ENCODE measurements at regions not wholly inside any gene's neighbourhood (a gene's known extent, or its start where the extent isn't known, plus 50 kb on each side); places are given as distances from the start of the nearest gene placed in this dataset.
"Not testable (repeated sequence)": the region's sequence is repeated elsewhere in the genome, so short reads cannot be mapped to it uniquely, and the experiment has no call there.

DNA sequence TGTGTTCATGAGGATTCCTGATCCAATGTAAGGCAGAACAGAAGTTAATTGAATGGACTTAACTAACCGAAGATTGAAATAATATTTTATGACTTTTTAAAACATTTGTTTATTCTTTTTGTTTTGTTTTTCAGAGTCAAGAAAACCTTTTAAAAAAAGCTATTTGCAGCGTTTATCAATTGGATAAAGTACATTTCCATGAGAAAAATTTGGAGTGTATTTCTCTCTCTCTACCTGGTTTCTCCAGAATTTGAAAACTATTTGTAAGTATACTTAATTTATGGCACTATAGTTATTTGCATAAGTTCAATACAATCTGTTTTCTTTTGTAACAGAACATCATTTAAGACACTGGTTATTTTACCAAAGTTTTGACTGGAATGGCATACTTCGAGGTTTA, 208.0 kb upstream of the UBL3 start:
- DNase-seq = no peak

DNA sequence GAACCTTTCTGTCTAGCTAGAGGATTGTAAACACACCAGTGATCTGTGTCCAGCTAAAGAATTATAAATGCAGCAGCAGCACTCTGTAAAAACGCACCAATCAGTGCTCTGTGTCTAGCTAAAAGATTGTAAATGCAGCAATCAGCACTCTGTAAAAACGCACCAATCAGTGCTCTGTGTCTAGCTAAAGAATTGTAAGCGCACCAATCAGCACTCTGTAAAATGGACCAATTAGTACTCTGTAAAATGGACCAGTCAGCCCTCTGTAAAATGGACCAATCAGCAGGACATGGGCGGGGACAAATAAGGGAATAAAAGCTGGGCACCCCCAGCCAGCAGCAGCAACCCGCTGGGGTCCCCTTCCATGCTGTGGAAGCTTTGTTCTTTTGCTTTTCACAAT, 204.1 kb upstream of the UBL3 start:
- DNase-seq = not testable (repeated sequence)

DNA sequence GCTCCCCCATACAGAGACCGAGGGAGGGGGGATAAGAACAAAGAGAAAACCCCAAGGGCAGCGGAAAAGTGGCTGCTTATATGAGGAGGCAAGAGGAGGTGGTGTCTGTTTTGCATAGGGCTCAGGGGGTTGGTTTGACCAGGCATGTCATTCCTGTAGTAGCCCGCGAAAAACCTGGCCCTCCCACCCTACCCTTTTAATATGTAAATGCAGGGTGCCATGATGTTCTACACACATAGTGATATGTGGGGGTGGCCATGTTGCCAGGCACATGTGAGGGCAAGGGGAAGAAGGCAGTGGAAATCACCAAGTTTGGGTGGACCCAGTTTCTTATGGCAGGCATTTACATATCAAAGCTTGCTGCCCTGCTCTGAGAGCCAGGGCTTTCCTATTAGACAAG, 203.5 kb upstream of the UBL3 start:
- DNase-seq = no peak

DNA sequence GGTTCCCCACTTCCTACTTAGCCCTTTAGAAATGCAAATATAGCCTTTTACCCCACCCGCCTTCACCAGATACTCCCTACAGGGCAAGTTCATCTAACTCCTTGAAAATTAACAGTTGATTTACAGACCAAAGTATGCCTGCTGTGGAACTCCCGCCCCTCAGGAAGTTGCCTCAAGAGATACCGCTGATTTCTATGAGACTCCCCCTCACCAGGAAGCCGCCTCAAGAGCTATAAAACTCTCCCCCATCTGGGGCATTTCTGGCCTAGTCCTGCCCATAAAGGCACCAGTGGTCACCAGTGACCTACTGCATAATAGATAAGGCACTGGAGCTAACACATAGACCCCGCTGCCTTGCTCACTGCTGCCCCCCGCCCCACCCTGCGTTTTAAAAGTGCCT, 201.7 kb upstream of the UBL3 start:
- no peak for DNase-seq

DNA sequence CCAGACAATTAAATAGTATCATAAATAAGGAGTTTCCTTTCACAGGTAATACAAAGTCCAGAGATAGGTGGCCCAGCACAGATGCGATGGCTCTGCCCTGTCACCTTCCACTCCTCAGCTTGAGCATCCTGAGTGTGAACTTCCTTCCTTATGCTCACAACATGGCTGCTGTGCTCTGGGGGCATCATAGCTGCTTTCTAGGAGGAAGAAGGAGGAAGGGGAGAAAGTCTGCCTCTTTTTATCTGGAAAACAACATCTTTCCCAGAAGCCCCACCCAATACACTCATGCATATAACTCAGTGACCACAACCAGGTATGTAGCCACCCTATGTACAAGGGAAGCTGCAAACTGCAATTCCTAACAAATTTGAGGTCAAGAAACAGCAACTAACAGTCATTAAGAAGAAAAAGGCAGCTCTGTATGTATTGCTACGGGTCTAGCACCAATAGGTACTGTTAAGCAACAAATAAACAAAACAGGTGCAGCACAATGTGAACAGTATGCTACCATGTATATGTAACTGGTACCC, 201.2 kb upstream of the UBL3 start:
- no peak for DNase-seq

DNA sequence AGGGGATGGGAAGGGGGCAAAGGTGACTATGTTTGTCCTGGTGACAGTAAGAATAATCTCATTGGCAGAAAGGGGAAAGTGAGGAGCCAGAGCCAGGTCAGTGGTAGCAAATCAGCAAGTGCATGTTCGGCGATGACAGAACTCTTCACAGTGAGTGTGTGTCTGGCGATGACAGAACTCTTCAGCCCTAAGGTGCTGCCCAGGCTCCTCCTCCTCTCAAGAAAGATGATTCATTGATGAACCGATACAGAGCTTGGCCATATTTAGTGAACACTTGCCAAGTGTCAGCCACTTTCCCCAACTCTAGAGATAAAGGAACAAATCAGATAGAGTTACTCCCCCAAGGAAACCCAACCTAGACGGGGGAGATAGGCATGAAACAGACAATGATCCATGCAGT, 199.3 kb upstream of the UBL3 start:
- DNase-seq = no peak

DNA sequence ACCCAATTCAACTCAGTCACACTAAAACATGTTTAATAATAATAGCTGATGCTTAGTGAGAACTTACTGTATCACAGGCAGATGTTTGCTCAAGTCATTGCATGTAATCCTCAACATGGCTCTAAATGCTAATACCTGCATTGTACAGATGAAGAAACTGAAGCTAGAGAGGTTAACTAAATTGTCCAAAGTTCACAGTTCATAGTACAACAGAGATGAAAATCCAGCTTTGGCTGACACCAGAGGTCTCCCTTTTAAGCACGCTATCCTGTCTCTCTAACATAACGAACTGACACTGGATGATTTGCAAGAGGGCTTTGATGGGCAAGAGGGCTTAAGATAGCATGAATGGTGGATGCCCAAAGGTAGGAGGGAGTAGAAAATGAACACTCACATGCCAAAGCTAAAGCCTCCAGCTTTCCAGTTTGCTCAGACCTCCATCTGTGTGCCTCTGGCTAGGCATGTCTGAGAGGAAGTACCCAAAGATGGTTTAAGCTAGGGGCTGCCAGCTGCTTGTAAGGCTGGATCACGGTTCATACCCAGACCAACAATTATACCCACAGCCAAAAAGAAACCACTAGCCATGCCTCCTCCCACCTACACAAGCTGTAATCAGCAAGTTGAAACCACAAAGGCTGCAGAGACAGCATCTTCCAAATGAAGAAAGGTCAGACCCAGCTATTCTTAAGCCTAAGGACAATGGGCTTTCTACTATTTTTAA, 196.9 kb upstream of the UBL3 start:
- DNase-seq = no peak

DNA sequence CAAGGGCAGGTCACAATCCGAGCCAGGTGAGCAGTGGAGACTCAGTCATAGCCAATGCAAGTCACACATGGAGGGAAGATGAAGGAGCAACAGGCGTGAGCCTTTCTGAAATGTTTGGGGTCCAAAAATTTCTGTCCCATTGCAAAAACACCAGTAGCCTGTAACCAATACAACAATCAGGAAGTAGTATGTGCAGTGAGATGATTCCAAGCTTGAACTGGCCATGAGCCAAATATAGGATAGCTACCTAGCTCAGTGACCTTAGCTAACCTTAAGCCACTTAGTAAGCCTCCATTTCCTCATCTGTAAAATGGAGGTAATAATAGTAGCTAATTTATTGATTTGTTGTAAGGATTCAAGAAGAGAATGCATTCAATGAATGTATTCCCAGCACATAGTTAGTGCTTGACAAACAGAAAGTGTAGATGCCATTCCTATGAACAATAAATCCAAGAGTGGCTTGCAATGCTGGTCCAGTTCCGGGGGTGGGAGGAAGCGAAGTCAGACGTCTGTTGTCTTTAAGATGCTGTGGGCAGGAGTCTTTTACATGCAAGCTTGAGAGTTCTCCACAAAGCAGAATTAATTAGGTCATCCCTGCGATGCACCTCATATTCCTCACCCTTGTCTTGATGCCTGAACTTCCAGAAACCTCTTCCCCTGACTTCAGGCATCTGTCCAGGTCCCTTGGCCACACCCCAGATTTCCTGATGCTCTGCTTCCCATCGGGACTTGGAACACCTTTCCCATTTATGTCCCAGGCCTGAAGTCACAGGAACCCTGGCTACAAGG, 195.7 kb upstream of the UBL3 start:
- no peak for DNase-seq

DNA sequence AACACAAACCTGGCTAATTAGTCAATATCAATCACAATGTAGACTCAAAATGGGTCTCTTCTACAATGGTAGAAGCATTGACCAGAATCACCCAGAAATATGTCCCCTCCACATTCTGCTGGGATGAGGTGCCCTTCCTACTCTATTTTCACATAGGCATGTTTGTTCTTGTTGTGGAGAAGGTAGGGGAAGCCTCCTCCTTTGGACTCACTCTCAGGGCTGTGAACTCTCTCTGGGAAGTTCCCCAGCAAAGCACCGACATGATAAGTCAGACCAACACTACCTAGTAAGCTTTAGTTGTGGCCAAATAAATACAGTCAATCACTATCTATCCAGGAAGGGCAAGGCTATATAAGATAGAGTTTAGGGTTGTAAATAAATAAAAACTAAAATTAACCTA, 194.5 kb upstream of the UBL3 start:
- no peak for DNase-seq

DNA sequence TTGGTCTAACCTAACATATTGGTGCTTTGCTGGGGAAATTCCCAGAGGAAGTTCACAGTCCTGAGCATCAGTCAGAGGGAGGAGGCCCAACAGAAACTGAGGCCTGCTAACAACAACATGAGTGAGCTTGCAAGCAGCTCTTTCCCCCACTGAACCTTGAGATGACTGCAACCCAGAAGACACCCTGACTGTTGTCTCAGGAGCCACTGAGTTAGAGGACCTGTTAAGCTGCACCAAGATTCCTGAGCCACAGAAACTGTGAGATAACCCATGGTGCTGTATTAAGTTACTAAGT, 193.2 kb upstream of the UBL3 start:
- no peak for DNase-seq

DNA sequence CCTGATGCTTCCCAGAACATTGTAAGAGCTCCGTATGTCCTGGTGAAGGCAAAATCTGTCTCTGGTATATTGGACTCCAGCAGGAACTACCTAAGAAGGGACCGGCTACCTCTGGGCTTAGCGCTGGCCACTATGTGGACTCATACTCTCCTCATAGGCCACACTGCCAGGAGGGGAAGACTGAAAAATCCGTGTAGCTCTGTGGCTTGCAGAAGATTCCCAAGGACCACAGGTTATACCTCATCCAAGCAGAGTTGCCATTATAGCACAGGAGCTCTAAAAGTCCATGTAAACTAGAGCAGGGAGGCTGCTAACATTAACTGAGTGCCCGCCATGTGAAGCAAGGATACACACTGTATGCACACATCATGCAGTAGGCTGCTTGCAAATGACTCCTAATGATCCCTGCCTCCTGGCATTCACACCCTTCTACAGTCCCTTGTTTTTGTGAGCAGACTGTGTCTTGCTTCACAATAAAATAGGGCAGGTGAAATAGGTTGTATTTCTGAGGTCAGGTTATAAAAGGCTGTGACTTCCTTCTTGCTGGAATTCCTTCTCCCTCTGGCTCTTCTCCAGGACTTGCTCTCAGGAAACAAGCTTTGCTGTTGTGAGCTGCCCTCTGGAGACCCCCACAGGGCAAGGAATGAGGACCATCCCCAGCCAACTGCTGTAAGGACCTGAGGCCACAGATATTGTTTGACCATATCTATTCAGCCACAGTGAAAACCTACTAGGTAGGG, 192.6 kb upstream of the UBL3 start:
- DNase-seq = no peak

DNA sequence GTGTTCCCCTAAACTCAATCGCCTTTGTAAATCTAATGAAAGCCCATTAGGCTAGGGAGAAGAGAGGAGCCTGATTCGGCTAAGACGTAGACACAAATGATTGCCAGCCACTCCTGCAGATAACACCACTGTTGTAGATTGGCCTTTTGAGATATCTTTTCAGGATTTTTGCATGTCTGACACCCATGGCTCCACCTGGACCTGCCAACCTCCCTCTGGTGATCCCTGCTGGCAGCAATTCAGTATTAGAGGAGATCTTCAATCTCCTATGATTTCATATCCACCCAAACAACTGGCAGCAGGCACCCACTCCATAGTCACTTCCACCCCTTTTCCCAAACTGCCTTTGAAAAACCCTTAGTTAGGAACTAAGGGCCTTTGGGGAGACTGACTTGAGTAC, 191.9 kb upstream of the UBL3 start:
- DNase-seq = no peak

DNA sequence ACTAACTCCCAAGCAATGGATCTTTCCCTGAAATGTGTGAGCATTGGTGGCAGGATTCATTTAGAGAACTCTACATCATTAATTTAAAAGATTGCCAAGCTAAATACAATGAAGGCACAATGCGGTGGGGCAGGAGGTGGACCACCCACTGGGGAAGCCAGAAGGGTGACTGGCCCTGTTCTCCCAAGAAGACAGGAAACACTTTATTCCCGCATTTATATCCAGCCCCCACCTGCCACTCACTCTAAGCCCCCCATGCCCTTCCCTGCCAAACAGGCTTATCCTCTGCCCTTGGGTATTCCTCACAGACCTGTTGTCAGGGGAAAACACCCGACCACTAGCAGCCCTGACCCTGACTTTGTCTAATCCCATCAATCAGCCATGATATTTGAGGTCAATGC, 189.1 kb upstream of the UBL3 start:
- no peak for DNase-seq

DNA sequence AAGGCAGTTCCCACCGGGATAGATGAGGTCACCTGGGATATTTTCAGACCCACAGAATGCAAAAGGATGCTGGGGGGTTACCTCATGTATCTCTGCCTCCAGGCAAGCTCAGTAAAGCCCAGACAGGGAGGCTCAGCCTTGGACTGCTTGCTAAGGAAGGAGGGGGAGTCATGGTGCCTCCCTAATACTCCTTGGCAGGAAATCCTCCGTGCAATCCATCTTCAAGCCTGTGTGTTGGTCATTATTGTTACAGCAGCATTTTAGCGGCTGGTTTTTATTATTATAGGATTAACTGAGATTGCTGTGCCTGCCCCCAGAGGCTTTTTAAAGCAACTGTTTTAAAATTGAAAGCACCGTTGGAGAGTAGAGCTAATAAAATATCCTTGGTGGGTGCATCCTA, 188.5 kb upstream of the UBL3 start:
- no peak for DNase-seq

DNA sequence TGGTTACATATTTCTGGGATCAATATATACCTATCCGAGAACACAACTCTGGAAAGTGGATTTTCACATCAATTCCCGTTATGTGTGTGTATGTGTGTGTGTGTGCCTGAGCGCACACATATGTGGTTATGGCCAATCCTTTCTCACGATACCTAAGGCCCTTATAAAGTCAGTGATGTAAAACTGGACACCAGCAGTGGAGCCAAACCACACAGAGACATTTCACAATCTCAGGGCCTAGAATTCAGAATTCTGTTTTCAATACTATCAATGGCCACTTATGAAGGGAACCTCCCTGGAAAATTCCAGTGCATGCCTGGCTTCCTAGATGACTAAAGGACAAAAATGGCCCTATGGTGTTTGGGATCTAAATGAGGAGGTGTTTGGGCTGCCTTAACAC, 187.3 kb upstream of the UBL3 start:
- DNase-seq = no peak

DNA sequence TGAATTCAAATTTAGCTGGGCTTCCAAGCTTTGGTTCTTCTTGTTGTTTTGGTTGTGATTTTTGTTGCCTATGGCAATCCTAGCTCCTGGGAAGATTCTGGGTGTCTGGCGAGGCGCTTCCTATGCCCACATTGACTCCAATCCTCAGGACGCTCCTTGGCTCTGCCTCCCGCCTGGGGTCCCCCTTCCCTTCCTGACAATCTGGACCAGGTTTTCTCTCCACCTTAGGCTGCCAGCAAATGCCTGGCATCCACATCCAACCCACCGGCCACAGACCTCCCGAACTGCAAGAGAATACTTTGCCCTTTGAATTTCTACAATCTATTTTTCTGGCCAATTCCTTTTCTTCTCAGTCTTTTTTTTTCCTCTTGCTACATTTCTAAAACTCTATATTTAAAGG, 186.9 kb upstream of the UBL3 start:
- no peak for DNase-seq

DNA sequence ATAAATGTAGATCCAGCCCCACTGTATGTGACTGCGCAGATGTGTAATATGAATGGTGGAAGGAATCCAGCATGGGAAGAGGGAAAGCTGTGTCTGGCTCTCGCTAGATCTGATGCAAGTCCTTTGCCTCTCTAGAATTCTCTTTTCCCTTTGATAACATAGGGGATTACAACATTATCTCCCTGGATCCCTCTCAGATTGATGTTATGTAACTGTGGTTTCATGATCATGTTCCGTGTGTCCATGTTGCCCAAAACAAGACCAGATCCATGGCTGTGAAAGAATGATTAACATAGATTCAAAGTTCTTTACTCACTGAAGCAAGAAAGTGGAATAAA, 184.0 kb upstream of the UBL3 start:
- DNase-seq = no peak

DNA sequence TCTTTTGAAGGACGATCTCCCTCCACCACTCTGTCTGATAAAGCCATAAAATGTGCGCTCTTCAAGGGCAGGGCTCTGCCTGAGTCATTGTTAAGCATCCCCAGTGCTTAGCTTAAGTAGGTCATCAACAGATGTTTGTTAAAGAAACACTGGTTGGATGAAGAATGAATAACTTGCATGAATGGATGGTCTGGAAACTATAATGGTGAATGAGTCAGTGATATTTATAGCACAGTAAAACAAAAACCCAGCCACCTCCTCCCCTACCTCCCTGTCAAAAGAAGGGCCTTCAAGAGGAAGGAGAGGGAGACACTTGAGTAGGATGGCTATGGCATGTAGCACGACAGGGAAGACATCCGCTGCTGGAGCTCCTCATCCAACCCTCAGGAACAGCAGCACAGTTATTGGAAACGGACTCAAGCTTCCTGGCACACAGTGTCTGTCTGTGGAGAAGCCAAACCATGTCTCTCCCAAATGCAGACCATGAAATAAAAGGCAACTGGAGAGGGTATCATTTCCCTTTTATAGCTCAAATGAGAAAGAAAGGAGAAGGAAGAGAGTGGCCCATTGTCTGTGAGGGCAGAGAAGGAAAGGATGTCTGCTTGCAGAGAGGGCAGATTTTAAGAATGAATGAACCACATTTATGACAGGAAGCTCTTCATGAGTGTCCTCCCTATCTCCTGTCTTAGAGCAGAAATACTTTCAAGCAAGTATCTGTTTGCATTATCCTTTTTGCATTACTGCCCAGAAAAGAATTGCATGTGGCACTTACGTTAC, 183.5 kb upstream of the UBL3 start:
- peak in 1 of 2 donors; percentile 20 for DNase-seq

DNA sequence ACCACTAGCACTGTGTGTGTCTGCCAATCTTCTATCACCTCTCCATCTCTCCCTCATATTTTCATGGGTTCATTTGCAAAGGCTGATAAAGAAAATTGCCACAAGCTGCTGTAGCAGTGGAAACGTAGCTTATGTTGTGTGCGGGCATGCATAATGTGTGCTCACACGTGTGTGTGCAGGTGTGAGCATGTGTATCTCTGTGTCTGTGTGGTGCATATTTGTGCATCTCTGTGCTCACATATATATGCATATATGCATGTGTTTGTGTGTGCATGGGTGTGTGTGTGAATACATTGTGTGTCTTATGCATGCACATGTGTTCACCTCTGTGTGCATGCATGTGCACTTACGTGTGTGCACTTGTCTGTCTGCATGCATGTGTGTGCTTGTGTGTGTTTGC, 181.8 kb upstream of the UBL3 start:
- no peak for DNase-seq

DNA sequence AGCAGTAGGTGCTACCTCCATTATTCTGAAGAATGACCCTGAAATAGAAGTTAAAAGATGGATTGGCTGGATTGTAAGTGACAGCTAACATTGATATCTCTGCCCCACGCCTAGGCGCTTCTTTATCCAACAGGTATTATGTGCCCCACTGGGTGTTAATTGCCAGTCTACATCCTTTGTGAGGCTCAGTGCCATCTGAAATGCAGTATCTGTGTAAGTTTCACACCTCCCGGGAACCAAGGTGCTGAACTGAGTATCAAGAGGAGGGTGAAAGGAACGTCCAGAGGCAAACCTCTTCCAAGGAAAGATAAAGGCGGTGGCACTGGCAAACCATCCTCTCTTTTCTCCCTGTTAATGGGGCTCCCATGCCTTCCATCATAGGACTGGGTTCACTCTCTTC, 181.1 kb upstream of the UBL3 start:
- DNase-seq = no peak

DNA sequence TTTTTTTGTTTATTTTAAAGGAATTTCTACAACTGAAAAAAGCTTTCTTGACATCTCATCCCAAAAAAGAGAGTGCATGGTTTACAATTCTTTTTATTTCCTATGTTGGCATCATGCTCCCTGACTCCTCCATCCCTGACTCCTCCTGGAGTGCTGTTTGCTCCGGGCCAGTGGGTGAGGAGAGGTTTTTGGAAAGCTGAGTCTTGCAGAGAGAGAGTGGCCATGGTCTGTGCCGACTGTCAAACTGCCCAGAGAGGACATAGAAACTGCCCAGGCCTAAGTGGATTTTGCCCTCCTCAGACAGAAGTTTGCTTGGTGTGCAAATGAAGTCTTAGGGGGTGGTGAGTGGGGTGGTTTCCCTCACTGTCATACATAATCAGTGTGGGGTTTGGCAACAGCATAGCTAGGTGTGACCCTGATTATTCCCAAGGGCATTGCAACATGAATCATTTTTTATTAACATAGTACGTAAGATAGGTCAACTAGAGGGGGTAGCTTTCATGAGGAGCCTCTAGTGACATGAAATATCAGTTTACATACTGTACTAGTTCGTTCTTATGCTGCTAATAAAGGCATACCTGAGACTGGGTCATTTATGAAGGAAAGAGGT, 179.8 kb upstream of the UBL3 start:
- no peak for DNase-seq

DNA sequence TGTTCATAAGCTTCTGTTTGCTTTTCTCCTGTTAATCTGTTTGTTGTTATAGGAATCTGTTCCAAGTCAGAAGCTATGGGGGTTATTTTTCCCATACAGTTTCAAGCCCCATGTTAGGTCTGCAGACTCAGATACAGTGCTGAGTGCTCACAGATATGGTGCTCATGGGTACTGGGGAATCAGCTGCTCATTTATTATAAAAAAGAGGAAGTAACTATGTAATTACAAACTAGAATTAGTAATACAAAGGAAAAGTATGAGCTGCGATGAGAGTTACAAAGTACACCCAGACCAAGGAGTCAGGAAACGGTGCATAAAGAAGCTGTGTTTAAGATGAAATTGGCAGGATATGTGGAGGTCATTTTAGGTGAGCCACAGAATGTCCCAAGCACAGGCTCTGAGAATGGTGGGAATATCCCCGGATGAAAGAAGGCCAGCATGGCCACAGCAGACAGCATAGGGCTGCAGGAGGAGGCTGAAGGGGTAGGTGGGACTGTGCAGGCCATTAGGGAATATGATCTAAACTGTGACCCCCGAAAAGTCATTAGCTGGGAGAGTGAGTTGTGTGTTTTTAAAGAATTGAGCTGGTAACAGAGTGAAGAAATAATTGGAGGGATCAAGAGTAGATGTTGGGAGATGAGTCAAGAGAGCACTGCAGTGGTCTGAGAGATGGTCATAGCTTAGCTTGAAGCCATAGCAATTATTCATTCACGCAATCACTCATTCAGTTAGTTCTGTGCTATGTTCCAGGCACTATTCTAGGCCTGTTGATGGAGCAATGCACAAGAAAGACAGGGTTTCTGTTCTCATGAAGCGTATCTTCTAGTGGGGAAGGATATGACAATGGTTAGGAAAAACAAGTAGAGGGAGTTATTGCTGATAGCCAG, 177.4 kb upstream of the UBL3 start:
- no peak for DNase-seq
